Activated CD8-positive, alpha-beta memory T cell treated with anti-CD3 and anti-CD28 coated beads, Interleukin-2, amount 10 ng/mL, durations not matched to agents 7 days and 5 days (primary cell): ENCODE measurements at regions not wholly inside any gene's neighbourhood (a gene's known extent, or its start where the extent isn't known, plus 50 kb on each side); places are given as distances from the start of the nearest gene placed in this dataset.

Experiments used
- ATAC-seq: fragments of 150-1000 bp; cut with Tn5 transposase; one replicate; pipeline ENCODE4 v1.10.0; 2021; ENCODE audit warnings: moderate library complexity
- CTCF ChIA-PET: fragments of 350-600 bp; sonication (Branson Sonifier 250); formaldehyde crosslinking; loops from one replicate; lab custom pipeline; 2021; ENCODE audit warnings: antibody characterized with exemption; lab: Charles Lee
- DNase-seq: peaks from one replicate; pipeline ENCODE4 v3.0.0-alpha.2; 2020
- H3K27ac Mint-ChIP-seq: one replicate; pipeline ENCODE4 v1.8.0; 2021; ENCODE audit warnings: mild to moderate bottlenecking, mixed read lengths
- H3K27me3 Mint-ChIP-seq: one replicate; pipeline ENCODE4 v1.8.0; 2021; ENCODE audit warnings: mixed read lengths
- H3K36me3 Mint-ChIP-seq: one replicate; pipeline ENCODE4 v1.8.0; 2021; ENCODE audit warnings: mild to moderate bottlenecking, mixed read lengths
- H3K4me1 Mint-ChIP-seq: one replicate; pipeline ENCODE4 v1.8.0; 2021; ENCODE audit warnings: mixed read lengths
- H3K4me3 Mint-ChIP-seq: one replicate; pipeline ENCODE4 v1.8.0; 2021; ENCODE audit warnings: mild to moderate bottlenecking, moderate library complexity, mixed read lengths
- H3K9me3 Mint-ChIP-seq: one replicate; pipeline ENCODE4 v1.8.0; 2022; ENCODE audit warnings: low read depth, mixed read lengths

- DNase-seq (no peak), ATAC-seq (no peak)
- CTCF ChIA-PET: interaction anchor here (1.1 to 1.5 kb wide), 2 partner anchors 9 to 145 kb away, joined by 3 read pairs; no protein-coding TSS in a partner anchor
- H3K36me3 Mint-ChIP-seq: peaks cover 3% of the 10 kb centered on the region
- H3K4me3 Mint-ChIP-seq: no peak overlapping the region
- H3K27me3 Mint-ChIP-seq: peaks cover 9% of the 10 kb centered on the region
- H3K27ac Mint-ChIP-seq: no peak overlapping the region
- H3K4me1 Mint-ChIP-seq: peaks cover 53% of the 10 kb centered on the region
- H3K9me3 Mint-ChIP-seq: no peaks in the 10 kb centered on the region
Measured at GRCh38 chr5:68431601-68432337, 216.2 kb downstream of the PIK3R1 start.

DNA sequence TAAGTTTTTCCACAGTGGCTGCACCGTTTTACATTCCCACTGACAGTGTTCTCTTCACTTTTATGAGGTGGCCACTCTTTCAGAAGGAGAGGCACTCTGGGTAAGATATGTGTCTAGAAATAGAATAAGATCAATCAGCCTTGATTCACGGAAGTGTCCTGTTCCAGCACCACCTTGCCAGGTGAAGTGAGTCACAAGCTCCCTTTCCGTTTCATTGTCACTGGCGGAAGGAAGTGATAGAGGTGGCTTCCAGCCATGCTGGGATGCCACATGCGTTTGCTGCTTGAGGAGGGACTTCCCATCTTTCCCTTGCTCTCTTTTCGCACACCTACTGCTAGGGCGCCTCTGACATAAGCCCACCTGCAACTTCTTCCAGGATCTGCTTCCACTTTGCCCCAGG lies 217.1 kb downstream of the PIK3R1 start:
- Mint-ChIP-seq H3K27ac (no peak overlapping the region), H3K4me3 (no peak overlapping the region), H3K4me1 (peaks cover 52% of the 10 kb centered on the region), H3K9me3 (no peaks in the 10 kb centered on the region), H3K36me3 (peaks cover 3% of the 10 kb centered on the region), H3K27me3 (peaks cover 9% of the 10 kb centered on the region)
- ATAC-seq (no peak), DNase-seq (no peak)
- CTCF ChIA-PET: interaction anchor here (0.8 to 2.1 kb wide), 2 partner anchors 21 to 145 kb away, joined by 3 to 6 read pairs; no protein-coding TSS in a partner anchor

- peaks cover 3% of the 10 kb centered on the region for H3K36me3 Mint-ChIP-seq
- ATAC-seq: no peak
- H3K9me3 Mint-ChIP-seq: no peaks in the 10 kb centered on the region
- H3K27me3 Mint-ChIP-seq: peaks cover 9% of the 10 kb centered on the region
- no peak for DNase-seq
- H3K4me3 Mint-ChIP-seq: no peak overlapping the region
- CTCF ChIA-PET: interaction anchor here (0.8 to 2.1 kb wide), 4 partner anchors 9 to 146 kb away, joined by 3 to 6 read pairs (median 4); no protein-coding TSS in a partner anchor
- peaks cover 52% of the 10 kb centered on the region for H3K4me1 Mint-ChIP-seq
- peak overlapping the region; percentile 89 for H3K27ac Mint-ChIP-seq
Measured at GRCh38 chr5:68433526-68433922, 218.0 kb downstream of the PIK3R1 start.

- Mint-ChIP-seq H3K27me3 (peaks cover 9% of the 10 kb centered on the region), H3K27ac (peak overlapping the region; percentile 89), H3K9me3 (no peaks in the 10 kb centered on the region), H3K36me3 (peaks cover 3% of the 10 kb centered on the region), H3K4me1 (peaks cover 52% of the 10 kb centered on the region), H3K4me3 (peak overlapping the region; percentile 42)
- DNase-seq (peak; percentile 96), ATAC-seq (peak; percentile 100)
- CTCF ChIA-PET: interaction anchor here (1.0 to 2.1 kb wide), 10 partner anchors 9 to 165 kb away, joined by 3 to 7 read pairs (median 4); no protein-coding TSS in a partner anchor
Measured at GRCh38 chr5:68433923-68434879, 218.6 kb downstream of the PIK3R1 start.

DNA sequence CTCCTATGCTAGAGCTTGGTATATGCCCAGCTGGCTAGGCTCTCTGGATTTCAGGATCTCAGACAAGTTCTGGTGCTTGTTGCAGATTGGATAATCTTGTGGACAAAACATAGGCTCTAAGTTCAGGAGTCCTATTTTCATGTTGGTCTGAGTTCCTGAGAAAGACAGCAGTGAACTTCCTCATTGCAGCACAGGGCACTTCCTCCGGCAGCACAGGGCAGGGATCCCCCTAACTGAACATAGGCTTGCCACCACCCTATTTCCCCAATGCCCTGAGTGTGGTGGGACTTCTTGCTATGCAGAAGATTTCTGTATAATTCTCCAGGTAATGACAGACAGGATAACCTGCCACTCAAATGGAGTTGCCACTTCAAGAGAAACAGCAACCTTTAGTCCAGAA lies 220.1 kb downstream of the PIK3R1 start:
- peaks cover 51% of the 10 kb centered on the region for H3K4me1 Mint-ChIP-seq
- H3K9me3 Mint-ChIP-seq: no peaks in the 10 kb centered on the region
- DNase-seq: no peak
- H3K4me3 Mint-ChIP-seq: no peak overlapping the region
- no peak for ATAC-seq
- CTCF ChIA-PET: interaction anchor here (1.3 to 2.1 kb wide), 3 partner anchors 10 to 57 kb away, joined by 4 to 7 read pairs (median 4); no protein-coding TSS in a partner anchor
- H3K36me3 Mint-ChIP-seq: peaks cover 3% of the 10 kb centered on the region
- H3K27me3 Mint-ChIP-seq: peaks cover 9% of the 10 kb centered on the region
- H3K27ac Mint-ChIP-seq: no peak overlapping the region

- peaks cover 3% of the 10 kb centered on the region for H3K36me3 Mint-ChIP-seq
- H3K4me1 Mint-ChIP-seq: peaks cover 51% of the 10 kb centered on the region
- no peaks in the 10 kb centered on the region for H3K9me3 Mint-ChIP-seq
- no peak overlapping the region for H3K27ac Mint-ChIP-seq
- ATAC-seq (no peak), DNase-seq (no peak)
- H3K4me3 Mint-ChIP-seq: no peak overlapping the region
- CTCF ChIA-PET: interaction anchor here (0.9 to 2.7 kb wide), 3 partner anchors 149 to 161 kb away, joined by 3 to 7 read pairs (median 3); no protein-coding TSS in a partner anchor
- H3K27me3 Mint-ChIP-seq: peaks cover 7% of the 10 kb centered on the region
Measured at GRCh38 chr5:68436686-68437520, 221.3 kb downstream of the PIK3R1 start.

- no peak for DNase-seq
- Mint-ChIP-seq H3K27me3 (no peaks in the 10 kb centered on the region), H3K36me3 (peaks cover 1% of the 10 kb centered on the region), H3K9me3 (no peaks in the 10 kb centered on the region), H3K4me1 (peaks cover 38% of the 10 kb centered on the region), H3K4me3 (no peak overlapping the region), H3K27ac (no peak overlapping the region)
- no peak for ATAC-seq
- CTCF ChIA-PET: no interaction called here
Measured at GRCh38 chr5:68438876-68439275, 223.3 kb downstream of the PIK3R1 start.

DNA sequence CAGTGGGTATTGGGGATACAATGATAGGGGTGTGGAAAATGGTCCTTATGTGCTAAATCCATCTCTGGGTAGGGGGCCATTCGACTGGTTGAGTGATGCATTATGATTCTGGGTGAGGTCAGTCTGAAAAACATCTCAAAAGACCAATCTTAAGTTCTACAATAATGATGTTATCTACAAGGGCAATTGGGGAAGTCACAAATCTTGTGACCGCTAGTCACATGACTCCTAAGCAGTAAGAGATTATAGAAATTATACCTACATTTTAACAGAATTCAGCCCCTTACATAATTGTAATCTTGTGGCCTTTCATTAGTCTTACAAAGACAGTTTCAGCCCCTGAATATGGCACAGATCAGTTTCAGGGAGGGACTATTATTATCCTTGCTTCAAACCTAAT lies 224.7 kb downstream of the PIK3R1 start:
- H3K36me3 Mint-ChIP-seq: no peaks in the 10 kb centered on the region
- no peaks in the 10 kb centered on the region for H3K27me3 Mint-ChIP-seq
- ATAC-seq (no peak), DNase-seq (no peak)
- CTCF ChIA-PET: interaction anchor here (1.9 kb wide), 1 partner anchor 153 kb away, joined by 5 read pairs; no protein-coding TSS in a partner anchor
- peaks cover 24% of the 10 kb centered on the region for H3K4me1 Mint-ChIP-seq
- H3K27ac Mint-ChIP-seq: no peak overlapping the region
- H3K4me3 Mint-ChIP-seq: no peak overlapping the region
- no peaks in the 10 kb centered on the region for H3K9me3 Mint-ChIP-seq

GRCh38 chr5:68440651-68441050 lies 225.1 kb downstream of the PIK3R1 start:
- H3K27me3 Mint-ChIP-seq: no peaks in the 10 kb centered on the region
- no peak overlapping the region for H3K27ac Mint-ChIP-seq

GRCh38 chr5:68441309-68442073 lies 225.9 kb downstream of the PIK3R1 start:
- Mint-ChIP-seq H3K4me1 (peaks cover 18% of the 10 kb centered on the region), H3K9me3 (no peaks in the 10 kb centered on the region), H3K36me3 (no peaks in the 10 kb centered on the region), H3K27me3 (no peaks in the 10 kb centered on the region), H3K27ac (no peak overlapping the region), H3K4me3 (no peak overlapping the region)
- no peak for DNase-seq
- CTCF ChIA-PET: interaction anchor here (1.3 to 1.9 kb wide), 3 partner anchors 14 to 155 kb away, joined by 3 to 5 read pairs (median 3); no protein-coding TSS in a partner anchor
- peak; percentile 57 for ATAC-seq

More at GRCh38 chr5:68440651-68441050, 225.1 kb downstream of the PIK3R1 start:
- DNase-seq (no peak), ATAC-seq (no peak)
- Mint-ChIP-seq H3K4me3 (no peak overlapping the region), H3K4me1 (peaks cover 20% of the 10 kb centered on the region), H3K9me3 (no peaks in the 10 kb centered on the region), H3K36me3 (no peaks in the 10 kb centered on the region)
- CTCF ChIA-PET: interaction anchor here (1.3 to 1.9 kb wide), 2 partner anchors 15 to 154 kb away, joined by 3 to 5 read pairs; no protein-coding TSS in a partner anchor

DNA sequence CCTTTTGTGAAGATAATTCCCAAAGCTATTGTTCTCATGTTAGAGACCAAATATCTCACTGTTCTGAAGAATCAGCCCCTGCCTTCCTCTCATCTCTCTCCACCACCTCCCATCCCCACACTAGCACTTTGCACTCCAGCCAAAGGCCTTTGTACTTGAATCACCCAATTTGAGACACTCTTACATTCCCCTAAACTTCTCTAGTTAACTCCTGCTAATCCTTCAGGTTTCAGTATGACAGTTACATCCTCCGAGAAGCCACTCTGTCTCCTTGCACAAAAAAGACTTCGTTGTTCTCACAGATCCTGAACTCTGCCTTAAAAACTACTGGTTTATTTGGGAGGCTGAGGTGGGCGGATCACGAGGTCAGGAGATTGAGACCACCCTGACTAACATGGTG lies 227.5 kb downstream of the PIK3R1 start:
- Mint-ChIP-seq H3K27ac (no peak overlapping the region), H3K36me3 (no peaks in the 10 kb centered on the region)

DNA sequence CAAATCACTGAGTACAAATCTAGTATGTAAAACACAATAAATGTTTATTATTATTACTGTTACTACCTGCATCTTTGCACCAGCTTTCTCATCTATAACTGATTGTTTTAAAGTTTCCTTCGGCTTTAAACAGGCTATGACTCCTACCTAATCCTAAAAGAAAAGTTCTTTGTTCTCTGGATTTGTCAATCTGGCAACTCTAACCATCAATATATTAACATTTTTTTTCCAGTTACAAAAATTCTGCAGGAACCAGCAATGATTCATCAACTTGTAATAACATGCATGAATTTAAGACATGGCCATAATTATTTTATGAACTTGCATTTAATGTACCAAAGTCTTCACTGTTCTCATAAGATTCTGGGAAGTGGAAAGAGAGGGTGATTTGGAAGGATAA lies 228.5 kb downstream of the PIK3R1 start:
- Mint-ChIP-seq H3K27me3 (no peaks in the 10 kb centered on the region), H3K36me3 (peaks cover 1% of the 10 kb centered on the region), H3K9me3 (no peaks in the 10 kb centered on the region), H3K27ac (no peak overlapping the region), H3K4me1 (peaks cover 15% of the 10 kb centered on the region), H3K4me3 (no peak overlapping the region)
- no peak for DNase-seq
- ATAC-seq: no peak
- CTCF ChIA-PET: no interaction called here

More for the DNA sequence above, 227.5 kb downstream of the PIK3R1 start:
- DNase-seq: no peak
- no peaks in the 10 kb centered on the region for H3K27me3 Mint-ChIP-seq
- no peak overlapping the region for H3K4me3 Mint-ChIP-seq
- H3K9me3 Mint-ChIP-seq: no peaks in the 10 kb centered on the region
- CTCF ChIA-PET: interaction anchor here (1.1 to 1.7 kb wide), 2 partner anchors 13 to 114 kb away, joined by 3 read pairs; no protein-coding TSS in a partner anchor
- no peak for ATAC-seq
- H3K4me1 Mint-ChIP-seq: peaks cover 15% of the 10 kb centered on the region
